Ishikawa (cell line): ENCODE measurements at regions not wholly inside any gene's neighbourhood (a gene's known extent, or its start where the extent isn't known, plus 50 kb on each side); places are given as distances from the start of the nearest gene placed in this dataset.

Experiments
- CREB1 ChIP-seq: IDR thresholded peaks from 2 replicates; pipeline ENCODE4 v1.6.1; 2012; ENCODE audit warnings: low read depth
- EP300 ChIP-seq: IDR thresholded peaks from 2 replicates; pipeline ENCODE4 v1.6.1; 2012; ENCODE audit warnings: borderline replicate concordance
- FOXM1 ChIP-seq: IDR thresholded peaks from 2 replicates; pipeline ENCODE4 v1.6.1; 2012; ENCODE audit warnings: low read depth, borderline replicate concordance
- NFIC ChIP-seq: IDR thresholded peaks from 2 replicates; pipeline ENCODE4 v1.6.1; 2012
- TCF12 ChIP-seq: IDR thresholded peaks from 2 replicates; pipeline ENCODE4 v1.6.1; 2012; ENCODE audit warnings: low read depth
- USF1 ChIP-seq: IDR thresholded peaks from 2 replicates; pipeline ENCODE4 v1.6.1; 2012
- YY1 ChIP-seq: IDR thresholded peaks from 2 replicates; pipeline ENCODE4 v1.6.1; 2012; ENCODE audit warnings: low read depth
- ZBTB7A ChIP-seq: IDR thresholded peaks from 2 replicates; pipeline ENCODE4 v1.6.1; 2012; ENCODE audit warnings: low read depth

- TF ChIP-seq YY1 (no peak), TCF12 (no peak), EP300 (no peak), FOXM1 (no peak), CREB1 (no peak), USF1 (no peak), NFIC (no peak), ZBTB7A (no peak)
Observed at GRCh38 chr3:117617906-117618305, 908.3 kb downstream of the TUSC7 start.
